GM21717 (cell line): ENCODE measurements at regions not wholly inside any gene's neighbourhood (a gene's known extent, or its start where the extent isn't known, plus 50 kb on each side); places are given as distances from the start of the nearest gene placed in this dataset.
A peak's percentile ranks its signal among the peaks of the same experiment; 100 is the strongest.
"Not testable (repeated sequence)": the region's sequence is repeated elsewhere in the genome, so short reads cannot be mapped to it uniquely, and the experiment has no call there.

ENCODE experiments used
- ATAC-seq: cut with Tn5 transposase; IDR thresholded peaks from one replicate; pipeline ENCODE4 v1.9.1; 2021; ENCODE audit warnings: mild to moderate bottlenecking, moderate library complexity; ENCODE audit not compliant: unreplicated experiment

- ATAC-seq = peak; percentile 100
These were observed 253.6 kb downstream of the CBLL2 start for GRCh38 chrX:22526339-22526738.

- no peak for ATAC-seq
These were observed 254.6 kb downstream of the CBLL2 start for GRCh38 chrX:22527302-22527701.

GRCh38 chrX:22533898-22534297 is 261.2 kb downstream of the CBLL2 start:
- ATAC-seq = no peak

GRCh38 chrX:22534643-22535042 is 261.9 kb downstream of the CBLL2 start:
- no peak for ATAC-seq

- no peak for ATAC-seq
These were observed 264.1 kb downstream of the CBLL2 start for GRCh38 chrX:22536746-22537304.

GRCh38 chrX:22538580-22538979 is 265.9 kb downstream of the CBLL2 start:
- ATAC-seq = no peak

GRCh38 chrX:22541926-22542325 is 269.2 kb downstream of the CBLL2 start:
- no peak for ATAC-seq

GRCh38 chrX:22542641-22543040 is 269.9 kb downstream of the CBLL2 start:
- ATAC-seq = no peak

GRCh38 chrX:22559506-22559905 is 286.8 kb downstream of the CBLL2 start:
- ATAC-seq = no peak

GRCh38 chrX:22575161-22575845 is 302.6 kb downstream of the CBLL2 start:
- ATAC-seq = no peak

- no peak for ATAC-seq
These were observed 304.5 kb downstream of the CBLL2 start for GRCh38 chrX:22577181-22577580.

GRCh38 chrX:22585831-22586230 is 313.1 kb downstream of the CBLL2 start:
- peak; percentile 89 for ATAC-seq

GRCh38 chrX:22589845-22590244 is 317.1 kb downstream of the CBLL2 start:
- ATAC-seq = no peak

- no peak for ATAC-seq
These were observed 322.1 kb downstream of the CBLL2 start for GRCh38 chrX:22594766-22595165.

GRCh38 chrX:22603060-22603459 is 330.3 kb downstream of the CBLL2 start:
- ATAC-seq = no peak

- not testable (repeated sequence) for ATAC-seq
These were observed 336.7 kb downstream of the CBLL2 start for GRCh38 chrX:22609452-22609851.

- no peak for ATAC-seq
These were observed 344.2 kb downstream of the CBLL2 start for GRCh38 chrX:22616867-22617266.

GRCh38 chrX:22627576-22627975 is 354.9 kb downstream of the CBLL2 start:
- ATAC-seq = no peak

GRCh38 chrX:22628275-22628674 is 355.6 kb downstream of the CBLL2 start:
- no peak for ATAC-seq

GRCh38 chrX:22629105-22629725 is 356.5 kb downstream of the CBLL2 start:
- no peak for ATAC-seq

- no peak for ATAC-seq
These were observed 361.4 kb downstream of the CBLL2 start for GRCh38 chrX:22634083-22634482.

GRCh38 chrX:22634751-22635150 is 362.0 kb downstream of the CBLL2 start:
- no peak for ATAC-seq
